GM21381 (cell line): ENCODE measurements at regions not wholly inside any gene's neighbourhood (a gene's known extent, or its start where the extent isn't known, plus 50 kb on each side); places are given as distances from the start of the nearest gene placed in this dataset.

Source experiments
- ATAC-seq: cut with Tn5 transposase; IDR thresholded peaks from one replicate; pipeline ENCODE4 v1.9.1; 2021; ENCODE audit warnings: mild to moderate bottlenecking, moderate library complexity; ENCODE audit not compliant: unreplicated experiment

DNA sequence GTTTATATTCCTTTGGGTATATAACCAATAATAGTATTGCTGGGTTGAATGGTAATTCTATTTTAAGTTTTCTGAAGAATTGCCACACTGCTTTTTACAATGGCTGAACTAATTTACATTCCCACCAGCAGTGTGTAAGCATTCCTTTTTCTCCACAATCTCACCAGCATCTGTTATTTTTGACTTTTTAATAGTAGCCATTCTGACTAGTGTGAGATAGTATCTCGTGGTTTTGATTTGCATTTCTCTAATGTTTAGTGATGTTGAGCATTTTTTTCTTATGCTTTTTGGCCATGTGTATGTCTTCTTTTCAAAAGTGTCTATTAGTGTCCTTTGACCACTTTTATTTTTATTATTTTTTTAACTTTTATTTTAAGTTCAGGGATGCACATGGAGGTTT, 275.3 kb downstream of the METTL15 start:
- ATAC-seq: no peak
